ENCODE measurements at regions not wholly inside any gene's neighbourhood (a gene's known extent, or its start where the extent isn't known, plus 50 kb on each side); places are given as distances from the start of the nearest gene placed in this dataset.

- no peak for DNase-seq (ENCODE audit: low spot score)
These were observed 699.2 kb downstream of the IRX1 start for GRCh38 chr5:4294878-4295277.

DNA sequence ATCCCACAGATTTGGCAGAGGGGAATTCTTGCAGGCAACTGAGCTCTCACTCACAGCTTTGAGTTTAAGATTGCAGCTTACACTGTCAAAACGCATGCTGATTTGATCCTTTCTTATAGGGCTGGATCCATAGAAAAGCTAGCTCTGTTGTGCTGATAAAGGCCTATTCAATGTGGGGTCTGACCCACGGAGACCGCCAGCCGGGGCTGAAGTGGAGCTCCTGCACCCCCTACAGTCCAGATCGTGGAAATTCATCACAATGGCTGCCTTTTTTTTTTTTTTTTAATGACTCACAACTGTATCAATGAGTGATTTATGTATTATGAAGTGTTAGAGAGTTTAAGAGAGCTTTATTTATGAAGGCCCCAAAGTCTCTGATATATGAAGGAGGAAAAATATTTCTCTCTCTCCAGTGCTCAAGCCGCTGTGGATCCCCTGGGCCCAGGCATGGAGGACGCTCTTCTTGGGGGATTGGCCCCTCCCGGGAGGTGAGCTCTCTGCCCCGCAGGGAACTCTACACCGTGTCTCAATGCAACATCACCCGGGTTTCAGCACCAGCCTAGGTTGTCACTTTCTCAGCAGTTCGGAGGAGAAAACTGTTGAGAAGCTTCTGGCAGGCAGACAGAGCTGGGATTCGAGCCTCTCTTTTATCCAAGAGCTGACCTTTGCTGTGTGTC is 700.2 kb downstream of the IRX1 start:
- DNase-seq (ENCODE audit: low spot score) = peak; percentile 48

- no peak for DNase-seq (ENCODE audit: low spot score)
These were observed 710.4 kb downstream of the IRX1 start for GRCh38 chr5:4306057-4306456.

GRCh38 chr5:4309026-4309425 is 713.4 kb downstream of the IRX1 start:
- DNase-seq (ENCODE audit: low spot score) = no peak

DNA sequence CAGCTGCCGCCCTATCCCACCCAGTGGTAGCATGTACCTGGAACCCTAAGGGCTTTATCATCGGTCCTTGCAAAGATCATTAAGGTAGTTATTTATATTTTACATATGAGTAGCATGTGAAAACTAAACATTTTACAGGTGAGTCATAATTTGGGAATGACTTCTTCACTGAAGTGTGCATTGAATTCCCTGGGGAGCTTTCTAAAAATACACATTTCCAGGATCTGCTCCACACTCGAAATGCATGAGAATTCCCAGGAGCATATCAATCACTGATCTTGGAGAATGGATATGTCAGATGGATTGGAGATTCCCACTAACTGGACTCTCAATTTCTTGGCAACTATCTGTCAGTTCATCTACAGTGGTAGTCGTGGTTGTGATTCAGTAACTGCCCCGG is 717.5 kb downstream of the IRX1 start:
- no peak for DNase-seq (ENCODE audit: low spot score)

GRCh38 chr5:4319478-4320128 is 724.0 kb downstream of the IRX1 start:
- DNase-seq (ENCODE audit: low spot score) = no peak

GRCh38 chr5:4330327-4330726 is 734.7 kb downstream of the IRX1 start:
- no peak for DNase-seq (ENCODE audit: low spot score)

- DNase-seq (ENCODE audit: low spot score) = no peak
These were observed 739.4 kb downstream of the IRX1 start for GRCh38 chr5:4335078-4335477.

- no peak for DNase-seq (ENCODE audit: low spot score)
These were observed 741.9 kb downstream of the IRX1 start for GRCh38 chr5:4337519-4337918.

GRCh38 chr5:4339949-4340348 is 744.3 kb downstream of the IRX1 start:
- no peak for DNase-seq (ENCODE audit: low spot score)

GRCh38 chr5:4345850-4346249 is 750.2 kb downstream of the IRX1 start:
- DNase-seq (ENCODE audit: low spot score) = no peak

GRCh38 chr5:4348423-4348822 is 752.8 kb downstream of the IRX1 start:
- DNase-seq (ENCODE audit: low spot score) = no peak

DNA sequence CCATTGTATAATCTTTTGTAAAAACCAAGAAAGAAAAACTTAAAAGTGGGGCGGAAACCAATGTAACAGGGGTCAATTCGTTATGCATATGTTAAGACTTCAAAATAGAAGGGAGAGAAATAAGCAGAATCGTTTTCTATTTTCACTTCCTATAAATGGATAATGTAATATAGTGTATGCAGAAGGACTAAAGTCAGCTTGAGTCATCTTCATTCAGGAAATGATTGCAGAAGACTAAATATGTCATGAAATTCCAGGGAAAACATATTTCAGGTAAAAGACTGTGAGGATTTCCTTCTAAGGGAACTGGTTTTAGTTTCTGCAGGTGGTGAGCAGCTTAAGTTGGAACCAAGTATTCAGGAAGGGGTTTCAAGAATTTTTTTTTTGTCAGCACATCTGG is 753.3 kb downstream of the IRX1 start:
- DNase-seq (ENCODE audit: low spot score) = no peak

- DNase-seq (ENCODE audit: low spot score) = no peak
These were observed 760.6 kb downstream of the IRX1 start for GRCh38 chr5:4356201-4356600.

- DNase-seq (ENCODE audit: low spot score) = no peak
These were observed 764.2 kb downstream of the IRX1 start for GRCh38 chr5:4359847-4360246.

GRCh38 chr5:4361753-4362152 is 766.1 kb downstream of the IRX1 start:
- DNase-seq (ENCODE audit: low spot score) = no peak

- no peak for DNase-seq (ENCODE audit: low spot score)
These were observed 766.8 kb downstream of the IRX1 start for GRCh38 chr5:4362411-4362810.

DNA sequence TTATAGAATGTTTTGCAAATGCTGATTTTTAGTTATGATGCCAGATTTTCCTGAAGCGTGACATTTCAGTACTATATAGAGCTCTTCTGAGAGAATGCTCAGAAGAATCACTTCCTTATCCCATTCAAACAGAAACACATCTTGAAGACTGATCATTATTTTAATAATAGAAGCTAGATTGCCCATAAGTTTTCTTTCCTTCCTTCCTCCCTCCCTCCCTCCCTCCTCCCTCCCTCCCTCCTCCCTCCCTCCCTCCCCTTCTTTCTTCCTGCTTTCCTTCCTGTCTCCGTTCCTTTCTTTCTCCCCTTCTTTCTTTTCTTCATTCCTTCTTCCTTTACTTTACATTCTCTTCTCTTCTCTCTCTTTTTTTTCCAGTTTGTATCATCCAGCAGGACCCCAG is 767.4 kb downstream of the IRX1 start:
- DNase-seq (ENCODE audit: low spot score) = no peak

DNA sequence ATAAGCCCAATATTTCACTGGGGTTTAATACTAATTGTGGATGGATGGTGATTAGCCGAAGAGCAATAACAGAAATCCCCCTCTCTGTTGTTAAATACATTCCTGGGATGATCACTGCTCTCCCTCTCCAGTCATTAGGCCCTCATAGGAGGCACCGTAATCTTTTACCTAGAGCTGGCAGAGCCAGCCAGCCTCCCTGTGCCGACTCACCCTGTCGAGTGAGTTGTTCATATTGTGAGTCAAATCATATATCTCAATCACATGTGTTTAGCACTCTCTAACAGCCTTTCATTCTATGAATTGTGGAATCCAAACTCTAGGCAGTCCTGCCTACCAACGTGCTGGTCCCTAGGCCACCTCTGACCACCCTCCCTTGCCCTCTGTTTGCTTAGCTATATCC is 771.0 kb downstream of the IRX1 start:
- no peak for DNase-seq (ENCODE audit: low spot score)

GRCh38 chr5:4370218-4370617 is 769.9 kb upstream of the ADAMTS16 start:
- DNase-seq (ENCODE audit: low spot score) = no peak

- DNase-seq (ENCODE audit: low spot score) = no peak
These were observed 767.6 kb upstream of the ADAMTS16 start for GRCh38 chr5:4372481-4372880.

- no peak for DNase-seq (ENCODE audit: low spot score)
These were observed 766.9 kb upstream of the ADAMTS16 start for GRCh38 chr5:4373051-4373820.

DNA sequence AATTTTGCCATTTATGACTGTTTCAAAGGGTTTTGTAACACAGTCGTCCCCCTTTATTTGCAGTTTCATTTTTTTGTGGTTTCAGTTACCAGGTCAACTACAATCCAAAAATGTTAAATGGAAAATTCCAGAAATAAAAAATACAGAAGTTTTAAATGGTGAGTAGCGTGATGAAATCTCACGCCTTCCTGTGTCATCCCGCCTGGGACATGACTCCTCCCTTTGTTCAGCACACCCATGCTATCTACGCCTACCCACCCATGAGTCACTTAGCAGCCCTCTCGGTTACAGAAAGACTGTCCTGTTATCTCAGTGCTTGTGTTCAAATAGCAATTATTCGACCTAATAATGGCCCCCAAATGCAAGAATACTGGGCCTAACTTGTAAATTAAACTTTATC is 765.3 kb upstream of the ADAMTS16 start:
- DNase-seq (ENCODE audit: low spot score) = no peak
